ENCODE measurements at regions not wholly inside any gene's neighbourhood (a gene's known extent, or its start where the extent isn't known, plus 50 kb on each side); places are given as distances from the start of the nearest gene placed in this dataset.

GRCh38 chr3:178472941-178473340 lies 63.3 kb upstream of the KCNMB2 start:
- TF ChIP-seq CTCF (IDR thresholded peaks at IDR 0.05) (no peak), POLR2A (IDR thresholded peaks at IDR 0.05) (no peak)

Measured in thyroid gland (tissue), 4 donors.